Neuronal stem cell (in vitro differentiated cells): ENCODE measurements at regions not wholly inside any gene's neighbourhood (a gene's known extent, or its start where the extent isn't known, plus 50 kb on each side); places are given as distances from the start of the nearest gene placed in this dataset.

Source experiments
- DNase-seq: peaks from one replicate; pipeline ENCODE4 v3.0.0-alpha.2; 2013; ENCODE audit warnings: low spot score
- H2AFZ ChIP-seq: one replicate; pipeline ENCODE4 v1.6.1; 2013; ENCODE audit warnings: mild to moderate bottlenecking, low read length, inconsistent platforms
- H2AK5ac ChIP-seq: 2 replicates; pipeline ENCODE4 v1.6.1; 2013; ENCODE audit warnings: low read depth, mild to moderate bottlenecking, inconsistent platforms, low read length, moderate library complexity, mixed read lengths
- H2BK120ac ChIP-seq: 2 replicates; pipeline ENCODE4 v1.6.1; 2013; ENCODE audit warnings: low read depth, mild to moderate bottlenecking, inconsistent platforms, low read length, moderate library complexity, mixed read lengths
- H2BK12ac ChIP-seq: one replicate; pipeline ENCODE4 v1.6.1; 2013; ENCODE audit warnings: low read length, inconsistent platforms
- H2BK15ac ChIP-seq: 2 replicates; pipeline ENCODE4 v1.6.1; 2013; ENCODE audit warnings: mild to moderate bottlenecking, low read length, inconsistent platforms, mixed read lengths
- H2BK5ac ChIP-seq: one replicate; pipeline ENCODE4 v1.6.1; 2013; ENCODE audit warnings: inconsistent platforms, mild to moderate bottlenecking, low read length, moderate library complexity
- H3K14ac ChIP-seq: one replicate; pipeline ENCODE4 v1.6.1; 2013; ENCODE audit warnings: low read length, inconsistent platforms
- H3K18ac ChIP-seq: 2 replicates; pipeline ENCODE4 v1.6.1; 2013; ENCODE audit warnings: low read length, inconsistent platforms
- H3K23ac ChIP-seq: 2 replicates; pipeline ENCODE4 v1.6.1; 2013; ENCODE audit warnings: low read depth, mild to moderate bottlenecking, mixed read lengths, low read length, inconsistent platforms; ENCODE audit not compliant: poor library complexity
- H3K27ac ChIP-seq: replicated peaks from 3 replicates; pipeline ENCODE4 v1.5.1; 2013; ENCODE audit warnings: low read length, inconsistent platforms
- H3K27me3 ChIP-seq, 3 experiments: 2 replicates each; pipeline ENCODE4 v1.6.1; 2013; ENCODE audit warnings: low read length in 3 of 3, mild to moderate bottlenecking in 2 of 3, inconsistent platforms in 1 of 3, low read depth in 1 of 3, mixed read lengths in 1 of 3, moderate library complexity in 1 of 3; ENCODE audit not compliant: control insufficient read depth in 3 of 3, insufficient read depth in 3 of 3
- H3K36me3 ChIP-seq, 2 donors: replicated peaks in 1 of 2; 2 replicates each; pipeline ENCODE4 v1.6.1; 2013; ENCODE audit warnings: low read length in 2 of 2; ENCODE audit not compliant: control insufficient read depth in 2 of 2, insufficient read depth in 2 of 2
- H3K4ac ChIP-seq: 2 replicates; pipeline ENCODE4 v1.6.1; 2013; ENCODE audit warnings: inconsistent platforms, mild to moderate bottlenecking, low read length, moderate library complexity
- H3K4me1 ChIP-seq, 2 donors: 1 replicate in 1 of 2; 2 replicates in 1 of 2; pipeline ENCODE4 v1.6.1; 2013; ENCODE audit warnings: low read length in 2 of 2, low read depth in 1 of 2; ENCODE audit not compliant: control insufficient read depth in 2 of 2, insufficient read depth in 1 of 2
- H3K4me2 ChIP-seq: one replicate; pipeline ENCODE4 v1.6.1; 2013; ENCODE audit warnings: mild to moderate bottlenecking, low read length, inconsistent platforms; ENCODE audit not compliant: insufficient read depth, poor library complexity, severe bottlenecking
- H3K4me3 ChIP-seq, 2 donors: 2 replicates each; pipeline ENCODE4 v1.5.1; 2013; ENCODE audit warnings: low read length in 2 of 2, mild to moderate bottlenecking in 2 of 2, inconsistent platforms in 1 of 2, moderate library complexity in 1 of 2
- H3K79me1 ChIP-seq: one replicate; pipeline ENCODE4 v1.6.1; 2013; ENCODE audit warnings: low read depth, mild to moderate bottlenecking, inconsistent platforms, low read length, moderate library complexity
- H3K9ac ChIP-seq: one replicate; pipeline ENCODE4 v1.6.1; 2013; ENCODE audit warnings: mild to moderate bottlenecking, low read depth, low read length, inconsistent platforms; ENCODE audit not compliant: poor library complexity
- H3K9me3 ChIP-seq, 2 donors: replicated peaks in 1 of 2; 2 replicates each; pipeline versions ENCODE3 to v1.6.1; 2013; ENCODE audit warnings: low read length in 2 of 2, mild to moderate bottlenecking in 2 of 2, inconsistent platforms in 1 of 2, low read depth in 1 of 2, mixed read lengths in 1 of 2, moderate library complexity in 1 of 2; ENCODE audit not compliant: control insufficient read depth in 2 of 2, insufficient read depth in 1 of 2
- H4K8ac ChIP-seq: one replicate; pipeline ENCODE4 v1.6.1; 2013; ENCODE audit warnings: low read depth, mild to moderate bottlenecking, inconsistent platforms, low read length, moderate library complexity
- H4K91ac ChIP-seq: one replicate; pipeline ENCODE4 v1.6.1; 2013; ENCODE audit warnings: low read length, low read depth, mild to moderate bottlenecking, inconsistent platforms; ENCODE audit not compliant: poor library complexity
- WGBS, 2 donors: extraction: QIAGEN DNeasy Blood & Tissue Kit; methylation state at CpG; one replicate each; pipeline ENCODE4 v1.1.7; 2013; ENCODE audit warnings: missing lambda C conversion rate in 2 of 2, mixed read lengths in 1 of 2; ENCODE audit not compliant: insufficient read length in 2 of 2, insufficient replicate concordance in 1 of 2; ENCODE audit errors: extremely low coverage in 2 of 2; 5-methylcytosine and 5-hydroxymethylcytosine counted together

- no peaks in the 10 kb centered on the region for H3K27me3 ChIP-seq
- no peak overlapping the region for H2BK5ac ChIP-seq
- no peak overlapping the region for H3K4me3 ChIP-seq
- DNase-seq = no peak
- H3K4me2 ChIP-seq = no peak overlapping the region
- no peaks in the 10 kb centered on the region for H3K9me3 ChIP-seq
- H3K9ac ChIP-seq = no peak overlapping the region
- no peak overlapping the region for H3K27ac ChIP-seq
- H4K8ac ChIP-seq = no peak overlapping the region
- no peak overlapping the region for H2BK12ac ChIP-seq
- no peak overlapping the region for H2AK5ac ChIP-seq
- H3K79me1 ChIP-seq = no peaks in the 10 kb centered on the region
- no peaks in the 10 kb centered on the region for H3K4me1 ChIP-seq
- no peak overlapping the region for H3K14ac ChIP-seq
- no peak overlapping the region for H2BK15ac ChIP-seq
- no peak overlapping the region for H2BK120ac ChIP-seq
- H3K23ac ChIP-seq = no peak overlapping the region
- H4K91ac ChIP-seq = no peak overlapping the region
- no peak overlapping the region for H2AFZ ChIP-seq
- WGBS, 2 donors = 100% methylated on average over 1 of the region's 2 CpGs; no CpG with 5 or more reads in 1 of the 2 donors
- no peak overlapping the region for H3K18ac ChIP-seq
- no peak overlapping the region for H3K4ac ChIP-seq
- H3K36me3 ChIP-seq = no peaks in the 10 kb centered on the region
Observed at GRCh38 chr13:85186356-85187045, 612.7 kb downstream of the SLITRK6 start.

- H3K14ac ChIP-seq = no peak overlapping the region
- no peak overlapping the region for H3K4ac ChIP-seq
- H3K27ac ChIP-seq = no peak overlapping the region
- H3K4me2 ChIP-seq = no peak overlapping the region
- no peak overlapping the region for H4K91ac ChIP-seq
- DNase-seq = no peak
- no peak overlapping the region for H2AFZ ChIP-seq
- no peak overlapping the region for H3K9ac ChIP-seq
- H2BK15ac ChIP-seq = no peak overlapping the region
- no peak overlapping the region for H2BK120ac ChIP-seq
- H3K9me3 ChIP-seq = no peaks in the 10 kb centered on the region
- H3K27me3 ChIP-seq = no peaks in the 10 kb centered on the region
- H3K4me3 ChIP-seq = no peak overlapping the region
- H2BK12ac ChIP-seq = no peak overlapping the region
- no peak overlapping the region for H3K23ac ChIP-seq
- no peak overlapping the region for H2BK5ac ChIP-seq
- no peak overlapping the region for H3K18ac ChIP-seq
- no peak overlapping the region for H4K8ac ChIP-seq
- H2AK5ac ChIP-seq = no peak overlapping the region
- WGBS, 2 donors = no CpG with 5 or more reads among the region's 1 CpG
- H3K79me1 ChIP-seq = no peaks in the 10 kb centered on the region
- H3K36me3 ChIP-seq = no peaks in the 10 kb centered on the region
- no peaks in the 10 kb centered on the region for H3K4me1 ChIP-seq
Observed at GRCh38 chr13:85174291-85174690, 624.9 kb downstream of the SLITRK6 start.

GRCh38 chr13:85170372-85170771 lies 628.8 kb downstream of the SLITRK6 start:
- no peak overlapping the region for H2BK5ac ChIP-seq
- H4K8ac ChIP-seq = no peak overlapping the region
- no peak overlapping the region for H3K4ac ChIP-seq
- no peaks in the 10 kb centered on the region for H3K36me3 ChIP-seq
- H3K27ac ChIP-seq = no peak overlapping the region
- H3K9me3 ChIP-seq = no peaks in the 10 kb centered on the region
- no peak overlapping the region for H2BK12ac ChIP-seq
- H2AK5ac ChIP-seq = no peak overlapping the region
- no peak overlapping the region for H2AFZ ChIP-seq
- no peak overlapping the region for H3K23ac ChIP-seq
- no peak overlapping the region for H3K4me3 ChIP-seq
- no peak for DNase-seq
- H2BK120ac ChIP-seq = no peak overlapping the region
- H3K14ac ChIP-seq = no peak overlapping the region
- H3K4me2 ChIP-seq = no peak overlapping the region
- no peak overlapping the region for H4K91ac ChIP-seq
- H3K4me1 ChIP-seq = no peaks in the 10 kb centered on the region
- no CpG with 5 or more reads among the region's 1 CpG for WGBS, 2 donors
- H3K27me3 ChIP-seq = no peaks in the 10 kb centered on the region
- no peak overlapping the region for H3K18ac ChIP-seq
- H3K79me1 ChIP-seq = no peaks in the 10 kb centered on the region
- H2BK15ac ChIP-seq = no peak overlapping the region
- H3K9ac ChIP-seq = no peak overlapping the region

GRCh38 chr13:85166891-85167290 lies 632.3 kb downstream of the SLITRK6 start:
- H3K4me3 ChIP-seq = no peak overlapping the region
- no peaks in the 10 kb centered on the region for H3K27me3 ChIP-seq
- DNase-seq = no peak
- H3K14ac ChIP-seq = no peak overlapping the region
- H2AK5ac ChIP-seq = no peak overlapping the region
- no CpG with 5 or more reads among the region's 1 CpG for WGBS, 2 donors
- no peak overlapping the region for H4K91ac ChIP-seq
- H3K18ac ChIP-seq = no peak overlapping the region
- H3K27ac ChIP-seq = no peak overlapping the region
- no peak overlapping the region for H3K9ac ChIP-seq
- H3K79me1 ChIP-seq = no peaks in the 10 kb centered on the region
- H2BK12ac ChIP-seq = no peak overlapping the region
- no peak overlapping the region for H2AFZ ChIP-seq
- H4K8ac ChIP-seq = no peak overlapping the region
- H3K36me3 ChIP-seq = no peaks in the 10 kb centered on the region
- H2BK120ac ChIP-seq = no peak overlapping the region
- H3K4me2 ChIP-seq = no peak overlapping the region
- H3K9me3 ChIP-seq = peaks cover 0 to 2% of the 10 kb centered on the region in 2 donors
- no peaks in the 10 kb centered on the region for H3K4me1 ChIP-seq
- no peak overlapping the region for H2BK5ac ChIP-seq
- H3K23ac ChIP-seq = no peak overlapping the region
- no peak overlapping the region for H2BK15ac ChIP-seq
- H3K4ac ChIP-seq = no peak overlapping the region
